Posterior vena cava (tissue), 2 donors: ENCODE measurements at regions not wholly inside any gene's neighbourhood (a gene's known extent, or its start where the extent isn't known, plus 50 kb on each side); places are given as distances from the start of the nearest gene placed in this dataset.

Experiments
- DNase-seq: peaks from one replicate; pipeline ENCODE4 v3.0.0-alpha.2; 2020; ENCODE audit warnings: low spot score
- intact Hi-C, 2 donors: fragments of 100-400 bp; cut with DNase I; formaldehyde crosslinking; loops; one replicate each; pipeline versions ENCODE4 v1.14.1 to v1.14.2; 2022 to 2023
- donor health status: DM: yes; HTN: yes; CAD: no.
- donor health status: DM: yes; HTN: yes; CAD: no.

- intact Hi-C loops, result no loop called here
- no peak for DNase-seq
These were observed 52.3 kb upstream of the ICE1 start for GRCh38 chr5:5370059-5370774.

DNA sequence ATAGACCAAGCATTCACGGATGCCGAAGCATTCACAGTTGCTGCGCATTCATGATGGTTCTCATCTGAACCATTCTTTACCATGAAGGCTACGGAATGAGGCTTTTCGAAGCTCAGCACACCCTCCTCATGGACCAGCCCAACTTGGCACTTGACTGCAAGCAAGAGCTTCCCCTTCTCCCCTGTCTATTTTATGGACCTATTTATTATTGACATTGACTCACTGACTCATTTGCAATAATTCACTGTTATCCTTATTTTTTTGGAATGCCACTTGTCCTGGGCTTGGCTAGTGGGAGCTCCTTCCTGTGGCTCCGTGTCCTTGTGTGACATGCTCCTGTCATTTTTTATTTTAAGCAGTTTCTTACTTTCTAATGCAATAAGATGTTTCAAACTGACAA is 51.5 kb upstream of the ICE1 start:
- intact Hi-C loops, result no loop called here
- no peak for DNase-seq

DNA sequence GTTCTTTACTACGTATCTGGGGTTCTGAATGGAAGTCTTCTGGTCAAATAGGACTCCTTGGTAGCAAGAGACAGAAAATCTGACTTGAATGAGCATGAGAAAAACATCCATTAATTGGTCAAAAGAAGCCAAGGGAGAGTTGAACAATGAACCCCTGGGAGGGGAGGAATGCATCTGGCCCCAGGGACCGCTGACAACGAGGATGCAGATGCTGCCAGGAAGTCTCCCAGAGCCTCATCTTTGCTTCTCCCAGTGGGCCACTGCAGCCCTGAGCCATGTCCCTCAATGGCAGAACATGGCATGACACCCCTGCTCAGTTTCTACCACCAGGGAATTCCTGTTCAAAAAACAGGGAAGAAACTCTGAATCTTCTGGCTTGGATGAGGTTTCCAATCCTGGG is 50.5 kb upstream of the ICE1 start:
- peak; percentile 47 for DNase-seq
- intact Hi-C loops, result no loop called here

- intact Hi-C loops, result no loop called here
- DNase-seq, result peak; percentile 10
These were observed 50.0 kb upstream of the ICE1 start for GRCh38 chr5:5372511-5372910.
